HepG2 (cell line): ENCODE measurements at regions not wholly inside any gene's neighbourhood (a gene's known extent, or its start where the extent isn't known, plus 50 kb on each side); places are given as distances from the start of the nearest gene placed in this dataset.

Source experiments
- CTCF ChIP-seq: sonication (generic); formaldehyde crosslinking; IDR thresholded peaks from 2 replicates; pipeline ENCODE4 v1.5.0; 2020; ENCODE audit warnings: mild to moderate bottlenecking, missing genetic modification reagents, moderate library complexity
- FOXA1 ChIP-seq, 2 experiments: fragments of 450-650 bp in 1 of 2; sonication (generic) in 1 of 2; formaldehyde crosslinking in 1 of 2; IDR thresholded peaks; 2 replicates each; pipeline versions ENCODE4 v1.4.0 to v1.6.1; 2016 to 2020; ENCODE audit warnings: missing genetic modification reagents in 1 of 2
- ZNF558 ChIP-seq: sonication (generic); formaldehyde crosslinking; IDR thresholded peaks from 2 replicates; pipeline ENCODE4 v1.9.0; 2022; ENCODE audit warnings: mild to moderate bottlenecking, missing genetic modification reagents, borderline replicate concordance

GRCh38 chr2:16067444-16067843 lies 127.1 kb downstream of the MYCN start:
- TF ChIP-seq CTCF (CRISPR knock-in tag) (no peak), FOXA1 (IDR thresholded peaks at IDR 0.05) (no peak), FOXA1 (CRISPR knock-in tag; IDR thresholded peaks at IDR 0.05) (no peak), ZNF558 (CRISPR knock-in tag) (no peak)
